Activated B cell treated with CpG ODN at 0.5 μM for 24 hours (primary cell): ENCODE measurements at regions not wholly inside any gene's neighbourhood (a gene's known extent, or its start where the extent isn't known, plus 50 kb on each side); places are given as distances from the start of the nearest gene placed in this dataset.

Experiments
- ATAC-seq: fragments of 200-7000 bp; cut with Tn5 transposase; one replicate; pipeline ENCODE4 v1.10.0; 2021; ENCODE audit warnings: low read depth, mild to moderate bottlenecking, moderate library complexity
- CTCF ChIA-PET: fragments of 350-600 bp; sonication (Branson Sonifier 250); formaldehyde crosslinking; loops from one replicate; lab custom pipeline; 2021; ENCODE audit warnings: antibody characterized with exemption; lab: Charles Lee
- POLR2A ChIA-PET: fragments of 350-600 bp; sonication (Branson Sonifier 250); formaldehyde crosslinking; loops from one replicate; lab custom pipeline; 2021; ENCODE audit warnings: antibody characterized with exemption; lab: Charles Lee
- DNase-seq: peaks from one replicate; pipeline ENCODE4 v3.0.0; 2022
- H3K27ac Mint-ChIP-seq: one replicate; pipeline ENCODE4 v1.8.0; 2020; ENCODE audit warnings: mixed read lengths
- H3K27me3 Mint-ChIP-seq: one replicate; pipeline ENCODE4 v1.8.0; 2021; ENCODE audit warnings: mixed read lengths
- H3K36me3 Mint-ChIP-seq: one replicate; pipeline ENCODE4 v1.8.0; 2021; ENCODE audit warnings: low read depth, mixed read lengths
- H3K4me1 Mint-ChIP-seq: one replicate; pipeline ENCODE4 v1.8.0; 2021; ENCODE audit warnings: mixed read lengths
- H3K4me3 Mint-ChIP-seq: one replicate; pipeline ENCODE4 v1.8.0; 2020; ENCODE audit warnings: mild to moderate bottlenecking, mixed read lengths
- H3K9me3 Mint-ChIP-seq: one replicate; pipeline ENCODE4 v1.8.0; 2020; ENCODE audit warnings: mixed read lengths
- intact Hi-C: fragments of 100-400 bp; cut with micrococcal nuclease; formaldehyde crosslinking; loops from one replicate; pipeline ENCODE4 v1.15.1; 2024
- TF ChIP-seq, protein P1 (sequence below): fragments of 200-600 bp; IDR thresholded peaks from one replicate; pipeline ENCODE4 v1.8.0; 2022; ENCODE audit warnings: antibody characterized with exemption, mild to moderate bottlenecking

DNA sequence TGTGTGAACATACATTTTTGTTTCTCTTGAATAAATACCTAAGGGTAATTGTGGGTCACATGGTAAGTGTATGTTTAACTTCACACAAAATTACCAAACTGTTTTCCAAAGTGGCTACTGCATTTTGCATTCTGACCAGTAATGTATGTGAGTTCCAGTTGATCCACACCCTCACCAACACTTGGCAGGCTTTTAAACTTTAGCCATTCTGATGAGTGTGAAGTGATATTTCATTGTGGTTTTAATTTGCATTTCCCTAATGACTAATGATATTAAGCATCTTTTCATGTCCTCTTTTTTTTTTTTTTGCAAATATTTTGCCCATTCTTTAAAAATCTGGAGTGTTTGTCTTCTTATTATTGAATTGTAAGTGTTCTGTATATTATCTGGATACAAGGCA is 53.5 kb upstream of the MAST4 start:
- no peak overlapping the region for H3K4me3 Mint-ChIP-seq

More for the DNA sequence above, 53.5 kb upstream of the MAST4 start:
- Mint-ChIP-seq H3K4me1 (peaks cover 17% of the 10 kb centered on the region), H3K27ac (no peak overlapping the region), H3K27me3 (no peaks in the 10 kb centered on the region), H3K9me3 (no peaks in the 10 kb centered on the region), H3K36me3 (no peaks in the 10 kb centered on the region)
- TF ChIP-seq, protein P1, sequence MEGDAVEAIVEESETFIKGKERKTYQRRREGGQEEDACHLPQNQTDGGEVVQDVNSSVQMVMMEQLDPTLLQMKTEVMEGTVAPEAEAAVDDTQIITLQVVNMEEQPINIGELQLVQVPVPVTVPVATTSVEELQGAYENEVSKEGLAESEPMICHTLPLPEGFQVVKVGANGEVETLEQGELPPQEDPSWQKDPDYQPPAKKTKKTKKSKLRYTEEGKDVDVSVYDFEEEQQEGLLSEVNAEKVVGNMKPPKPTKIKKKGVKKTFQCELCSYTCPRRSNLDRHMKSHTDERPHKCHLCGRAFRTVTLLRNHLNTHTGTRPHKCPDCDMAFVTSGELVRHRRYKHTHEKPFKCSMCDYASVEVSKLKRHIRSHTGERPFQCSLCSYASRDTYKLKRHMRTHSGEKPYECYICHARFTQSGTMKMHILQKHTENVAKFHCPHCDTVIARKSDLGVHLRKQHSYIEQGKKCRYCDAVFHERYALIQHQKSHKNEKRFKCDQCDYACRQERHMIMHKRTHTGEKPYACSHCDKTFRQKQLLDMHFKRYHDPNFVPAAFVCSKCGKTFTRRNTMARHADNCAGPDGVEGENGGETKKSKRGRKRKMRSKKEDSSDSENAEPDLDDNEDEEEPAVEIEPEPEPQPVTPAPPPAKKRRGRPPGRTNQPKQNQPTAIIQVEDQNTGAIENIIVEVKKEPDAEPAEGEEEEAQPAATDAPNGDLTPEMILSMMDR, result no peak
- CTCF ChIA-PET, result no interaction called here
- no peak for DNase-seq
- POLR2A ChIA-PET, result interaction anchor here (1.1 kb wide), 1 partner anchor 9 kb away, joined by 3 read pairs; no protein-coding TSS in a partner anchor
- peak; percentile 64 for ATAC-seq
- intact Hi-C loops, result loop anchor here (1.0 kb wide), 1 partner anchor 12 kb away; no protein-coding TSS in a partner anchor
